ENCODE measurements at regions not wholly inside any gene's neighbourhood (a gene's known extent, or its start where the extent isn't known, plus 50 kb on each side); places are given as distances from the start of the nearest gene placed in this dataset.
"Not testable (repeated sequence)": the region's sequence is repeated elsewhere in the genome, so short reads cannot be mapped to it uniquely, and the experiment has no call there.

GRCh38 chr7:86002858-86003257, 640.9 kb upstream of the GRM3 start:
- no peak for FAIRE-seq

DNA sequence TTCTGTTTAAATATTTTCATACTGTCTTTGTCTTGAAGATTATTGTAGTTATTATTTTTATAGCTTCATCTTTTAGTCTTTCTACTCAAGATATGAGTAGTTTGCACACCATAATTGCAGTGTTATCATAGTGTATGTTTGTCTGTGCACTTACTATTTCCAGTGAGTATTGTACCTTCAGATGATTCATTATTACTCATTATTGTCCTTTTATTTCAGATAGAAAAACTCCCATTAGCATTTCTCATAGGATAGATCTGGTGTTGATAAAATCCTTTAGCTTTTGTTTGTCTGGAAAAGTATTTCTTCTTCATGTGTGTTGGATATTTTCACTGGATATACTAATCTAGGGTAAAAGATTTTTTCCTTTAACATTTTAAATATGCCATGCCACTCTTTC, 646.2 kb upstream of the GRM3 start:
- no peak for FAIRE-seq

- no peak for FAIRE-seq
Observed at GRCh38 chr7:85995101-85995500, 648.6 kb upstream of the GRM3 start.

DNA sequence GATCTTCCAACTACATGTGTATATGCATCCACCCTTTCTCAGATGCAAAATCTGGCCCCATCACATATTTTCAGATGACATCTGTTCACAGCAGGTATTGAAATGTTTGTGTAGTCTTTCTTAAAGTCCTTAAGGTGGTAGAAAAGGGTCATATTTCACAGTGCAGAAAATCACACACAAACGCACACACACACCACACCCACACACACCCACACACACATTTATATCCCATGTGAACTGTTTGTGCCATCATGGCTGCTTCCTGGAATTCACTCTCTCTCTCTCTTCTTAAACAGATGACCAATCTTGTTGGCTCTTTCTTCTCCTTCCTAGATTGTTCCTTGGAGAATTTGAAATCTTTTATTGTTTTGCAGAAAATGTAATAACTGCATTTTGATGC, 663.0 kb upstream of the GRM3 start:
- FAIRE-seq: no peak

- FAIRE-seq: no peak
Observed at GRCh38 chr7:85974176-85974575, 669.5 kb upstream of the GRM3 start.

DNA sequence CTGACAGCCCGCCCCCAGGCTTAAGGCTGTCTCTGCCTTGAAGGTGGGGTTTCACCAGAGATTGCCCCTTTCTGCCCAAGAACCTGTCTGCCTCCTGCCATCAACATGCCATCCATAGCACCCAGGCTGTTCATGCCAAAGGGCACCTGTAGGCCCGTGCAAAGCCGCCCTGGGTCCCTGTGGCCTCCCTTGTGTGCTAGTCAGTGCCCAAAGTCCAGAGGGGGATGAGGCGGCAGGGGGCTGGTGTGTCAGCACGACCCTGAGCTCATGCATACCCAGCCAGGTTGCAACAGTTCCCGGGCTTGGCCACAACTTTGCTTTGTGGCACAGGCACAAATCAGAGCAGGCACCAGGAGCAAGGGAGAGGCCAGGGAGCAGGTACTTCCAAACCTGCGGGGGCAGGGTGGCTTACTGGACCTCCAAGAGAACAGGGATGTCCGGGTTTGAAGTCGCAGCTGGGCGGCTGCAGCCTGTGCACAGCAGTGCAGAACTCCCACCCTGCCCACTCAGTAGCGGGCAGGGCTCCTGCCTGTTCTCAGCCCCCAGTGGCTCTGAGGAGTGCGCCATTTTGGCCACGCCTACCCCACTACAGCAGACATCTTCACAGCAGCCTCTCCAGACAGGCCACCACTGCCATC, 671.1 kb upstream of the GRM3 start:
- no peak for FAIRE-seq

DNA sequence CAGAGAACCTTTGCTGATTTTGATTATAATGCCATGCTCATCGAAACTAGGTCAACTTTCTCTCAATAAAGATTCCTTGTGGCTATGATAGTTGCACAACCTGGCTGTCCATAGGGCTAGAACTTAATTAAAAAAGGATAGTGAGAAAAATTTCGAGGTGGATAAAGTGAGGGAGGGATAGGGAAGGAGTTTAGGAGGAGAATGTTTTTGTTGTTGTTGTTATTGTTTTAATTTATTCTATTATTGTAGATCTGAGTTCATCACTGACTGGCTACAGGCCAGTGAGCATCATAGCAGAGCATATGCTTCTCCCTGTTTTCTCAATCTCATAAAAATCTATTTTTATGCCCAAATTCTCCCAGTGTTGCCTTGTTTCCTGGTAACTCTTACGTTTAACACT, 688.7 kb upstream of the GRM3 start:
- no peak for FAIRE-seq

DNA sequence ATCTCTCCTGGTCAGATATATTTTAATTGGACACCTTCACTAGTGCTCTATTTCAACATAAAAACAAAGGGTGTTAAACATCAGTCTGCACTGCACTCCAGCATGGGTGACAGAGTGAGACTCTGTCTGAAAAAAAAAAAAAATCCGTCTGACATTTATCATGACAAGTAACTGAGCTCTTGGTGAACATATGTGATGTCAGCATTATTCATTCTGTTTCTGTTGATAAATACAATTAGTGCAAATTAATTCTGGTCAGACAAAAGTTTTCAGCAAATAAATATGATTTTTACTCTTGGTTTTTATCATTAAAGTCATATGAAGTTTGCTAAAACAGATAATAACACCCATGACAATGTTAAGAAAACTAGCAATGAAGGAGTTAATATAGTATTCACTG, 692.8 kb upstream of the GRM3 start:
- FAIRE-seq: no peak

DNA sequence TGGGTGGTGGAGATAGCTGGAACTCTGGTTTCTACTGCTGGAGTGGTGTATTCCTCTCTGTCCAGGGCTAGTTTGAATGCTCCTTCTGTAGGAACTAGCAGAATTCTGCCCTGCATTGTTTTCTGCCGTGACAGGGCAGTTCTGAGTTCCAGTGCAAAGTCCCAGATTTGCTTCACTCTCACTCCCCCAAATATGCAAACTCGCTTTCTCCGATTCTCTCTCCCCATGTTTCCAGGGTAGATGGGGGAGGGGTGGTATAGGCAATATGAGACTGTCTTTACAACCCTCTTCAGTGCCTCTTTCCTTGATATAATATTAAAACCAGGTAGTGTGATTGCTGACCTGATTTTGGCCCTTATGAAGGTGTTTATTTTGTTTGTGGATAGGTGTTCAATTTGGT, 693.3 kb upstream of the GRM3 start:
- FAIRE-seq: no peak

- FAIRE-seq: no peak
Observed at GRCh38 chr7:85947767-85948166, 695.9 kb upstream of the GRM3 start.

DNA sequence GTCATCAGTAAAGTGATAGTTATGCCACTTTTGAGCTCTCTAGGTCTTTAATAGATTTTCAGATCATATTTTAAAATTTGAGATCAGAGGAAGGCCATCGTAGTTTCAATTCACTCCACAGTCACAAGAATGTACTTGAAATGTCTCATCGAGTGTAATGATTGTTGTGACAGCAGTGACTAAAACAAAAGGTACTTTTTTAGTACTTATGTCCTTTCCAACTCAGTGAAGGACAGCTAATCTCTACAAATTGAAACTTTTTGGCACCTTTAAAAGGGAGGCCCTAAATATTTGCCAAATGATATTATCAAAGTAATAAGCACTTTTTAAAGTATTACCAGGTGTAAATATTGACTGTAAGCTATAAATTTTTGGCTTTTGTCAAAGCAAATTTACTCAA, 702.9 kb upstream of the GRM3 start:
- no peak for FAIRE-seq

DNA sequence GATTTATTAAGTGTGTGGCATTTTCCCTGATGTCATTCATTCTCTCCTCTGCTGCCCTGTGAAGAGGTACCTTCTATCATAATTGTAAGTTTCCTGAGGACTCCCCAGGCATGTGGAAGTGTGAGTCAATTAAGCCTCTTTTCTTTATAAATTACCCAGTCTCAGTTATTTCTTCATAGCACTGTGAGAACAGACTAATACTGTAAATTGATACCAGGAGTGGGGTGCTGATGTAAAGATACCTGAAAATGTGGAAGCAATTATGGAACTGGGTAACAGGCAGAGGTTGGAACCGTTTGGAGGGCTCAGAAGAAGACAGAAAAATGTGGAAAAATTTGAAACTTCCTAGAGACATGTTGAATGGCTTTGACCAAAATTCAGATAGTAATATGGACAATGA, 711.8 kb upstream of the GRM3 start:
- no peak for FAIRE-seq

DNA sequence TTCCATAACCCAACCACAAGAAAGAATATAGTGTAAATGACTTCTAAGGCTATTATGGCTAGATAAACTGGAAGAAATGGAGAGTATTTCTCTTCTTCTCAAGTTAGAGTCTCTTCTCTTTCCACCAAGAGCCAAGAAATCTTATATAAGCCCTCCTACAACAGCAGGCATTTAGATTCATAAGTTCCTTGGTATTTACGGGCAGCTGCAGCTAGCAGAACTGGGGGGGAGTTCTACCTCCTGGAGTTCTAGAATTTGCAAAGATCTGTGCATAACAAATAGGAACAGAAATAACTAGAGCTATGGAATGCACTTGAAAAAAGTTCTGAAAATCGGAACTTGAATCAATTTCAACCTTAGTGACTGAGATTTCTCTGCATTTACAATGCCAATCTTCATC, 715.2 kb upstream of the GRM3 start:
- FAIRE-seq: no peak

DNA sequence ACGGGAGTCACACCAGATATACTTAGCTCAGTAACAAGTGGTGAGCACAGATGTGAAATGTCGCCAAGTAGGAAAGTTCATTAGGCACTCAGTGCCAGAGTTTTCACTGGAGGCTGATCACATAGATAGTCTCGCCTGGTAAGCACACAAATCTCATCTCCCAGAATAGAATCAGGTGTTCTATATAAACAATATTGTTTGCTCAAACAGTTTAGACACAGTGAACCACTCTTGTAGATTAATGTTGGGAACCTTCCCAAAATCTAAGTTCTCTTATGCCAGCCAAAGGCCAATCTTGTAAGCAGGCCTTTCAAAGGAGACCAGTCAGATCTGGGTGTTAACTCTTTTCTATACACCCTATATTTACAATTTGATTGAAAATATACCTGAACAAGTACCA, 716.5 kb upstream of the GRM3 start:
- FAIRE-seq: no peak

DNA sequence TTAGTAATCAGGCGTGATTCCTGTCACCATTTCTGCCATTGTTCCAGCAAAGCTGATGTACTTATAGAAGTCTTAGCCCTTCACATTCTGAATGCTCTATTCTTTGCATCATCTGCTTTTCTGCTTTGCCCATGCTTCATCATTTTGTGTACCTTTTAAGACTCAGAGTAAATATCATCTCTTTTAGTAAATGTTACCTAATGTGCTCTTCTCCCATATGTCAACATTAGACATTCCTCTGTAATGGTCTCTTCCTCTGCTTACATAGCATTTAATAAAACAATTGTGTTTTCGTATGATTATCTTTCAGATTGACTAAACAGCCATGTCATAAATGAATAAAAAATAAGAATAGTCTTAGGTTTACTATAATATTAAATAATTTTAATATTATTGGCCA, 719.6 kb upstream of the GRM3 start:
- no peak for FAIRE-seq

- no peak for FAIRE-seq
Observed at GRCh38 chr7:85916016-85916415, 727.7 kb upstream of the GRM3 start.

- no peak for FAIRE-seq
Observed at GRCh38 chr7:85914437-85914836, 727.6 kb upstream of the SEMA3D start.

DNA sequence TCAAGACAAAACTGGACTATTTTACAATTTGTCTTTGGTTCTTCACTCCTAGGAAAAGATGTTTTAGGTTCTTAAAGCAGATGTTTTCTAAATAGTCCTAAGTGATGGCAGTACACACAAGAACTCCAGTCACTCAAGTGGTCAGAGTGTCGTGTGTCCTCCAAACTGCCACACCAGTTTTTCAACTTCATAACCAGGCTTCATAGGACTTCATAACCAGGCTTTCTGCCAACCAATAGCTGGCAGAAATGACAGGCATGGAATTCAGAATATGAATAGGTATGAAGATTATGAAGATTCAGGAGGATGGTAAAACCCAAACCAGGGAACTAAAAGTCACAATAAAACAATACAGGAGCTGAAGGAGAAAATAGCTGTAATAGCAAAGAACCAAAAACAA, 721.2 kb upstream of the SEMA3D start:
- FAIRE-seq: no peak

GRCh38 chr7:85897967-85898366, 711.1 kb upstream of the SEMA3D start:
- no peak for FAIRE-seq

- FAIRE-seq: no peak
Observed at GRCh38 chr7:85896531-85896930, 709.7 kb upstream of the SEMA3D start.

GRCh38 chr7:85895835-85896234, 709.0 kb upstream of the SEMA3D start:
- FAIRE-seq: no peak

DNA sequence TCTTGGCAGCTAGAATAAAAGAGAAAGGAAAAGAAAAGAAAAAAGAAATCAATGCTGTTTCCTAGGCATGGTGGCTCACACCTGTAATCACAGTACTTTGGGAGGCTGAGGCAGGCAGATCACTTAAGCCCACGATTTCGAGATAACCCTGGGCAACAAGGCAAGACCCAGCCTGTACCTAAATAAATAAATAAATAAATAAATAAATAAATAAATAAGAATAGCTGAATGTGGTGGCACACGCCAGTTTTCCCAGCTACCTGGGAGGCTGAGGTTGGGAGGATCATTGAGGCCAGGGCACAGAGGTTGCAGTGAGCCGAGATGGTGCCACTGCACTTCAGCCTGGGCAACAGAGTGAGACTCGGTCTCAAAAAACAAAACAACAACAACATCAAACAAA, 705.0 kb upstream of the SEMA3D start:
- not testable (repeated sequence) for FAIRE-seq

GRCh38 chr7:85890244-85890811, 703.5 kb upstream of the SEMA3D start:
- FAIRE-seq: peak; percentile 92

GRCh38 chr7:85887133-85887532, 700.3 kb upstream of the SEMA3D start:
- FAIRE-seq: no peak

- no peak for FAIRE-seq
Observed at GRCh38 chr7:85882335-85882734, 695.5 kb upstream of the SEMA3D start.

Data from A204.1 (cell line).